NCI-H2196 (cell line): ENCODE measurements at regions not wholly inside any gene's neighbourhood (a gene's known extent, or its start where the extent isn't known, plus 50 kb on each side); places are given as distances from the start of the nearest gene placed in this dataset.

ENCODE experiments used
- DNase-seq: peaks from one replicate; lab custom pipeline; 2025; ENCODE audit not compliant: unreplicated experiment; lab: John Stamatoyannopoulos, UW

- no peak for DNase-seq
Observed at GRCh38 chr6:123747515-123747914, 56.1 kb upstream of the NKAIN2 start.

- no peak for DNase-seq
Observed at GRCh38 chr6:123745895-123746294, 57.8 kb upstream of the NKAIN2 start.

GRCh38 chr6:123744840-123745239 lies 58.8 kb upstream of the NKAIN2 start:
- no peak for DNase-seq

- DNase-seq = no peak
Observed at GRCh38 chr6:123742626-123743025, 61.0 kb upstream of the NKAIN2 start.

GRCh38 chr6:123733180-123733579 lies 70.5 kb upstream of the NKAIN2 start:
- DNase-seq = no peak

GRCh38 chr6:123716506-123716905 lies 79.8 kb upstream of the TRDN start:
- no peak for DNase-seq

- DNase-seq = peak; percentile 17
Observed at GRCh38 chr6:123715006-123715863, 78.5 kb upstream of the TRDN start.

GRCh38 chr6:123712831-123713230 lies 76.1 kb upstream of the TRDN start:
- DNase-seq = no peak

- no peak for DNase-seq
Observed at GRCh38 chr6:123702943-123703342, 66.2 kb upstream of the TRDN start.

DNA sequence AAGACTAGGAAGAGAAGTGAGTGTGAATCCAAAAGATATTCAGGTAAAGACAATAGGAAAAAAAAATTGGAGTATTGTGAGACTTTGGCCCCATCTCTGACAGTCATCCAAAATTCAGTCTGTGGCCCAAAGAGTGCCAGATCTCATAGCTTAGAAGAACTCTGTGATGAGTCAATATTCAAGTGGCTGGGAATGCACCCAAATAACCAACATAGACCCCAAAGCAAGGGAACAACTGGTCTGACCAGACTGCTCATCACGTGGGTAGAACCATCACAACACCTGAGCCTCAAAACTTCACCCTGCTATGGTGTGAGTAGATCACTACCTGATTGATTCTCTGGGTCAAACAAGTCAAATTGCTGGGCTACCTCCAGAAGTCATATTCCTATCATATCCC lies 51.1 kb upstream of the TRDN start:
- no peak for DNase-seq
